TTC549 (cell line): ENCODE measurements at regions not wholly inside any gene's neighbourhood (a gene's known extent, or its start where the extent isn't known, plus 50 kb on each side); places are given as distances from the start of the nearest gene placed in this dataset.
"Not testable (repeated sequence)": the region's sequence is repeated elsewhere in the genome, so short reads cannot be mapped to it uniquely, and the experiment has no call there.

Experiments
- FAIRE-seq: peaks from 2 replicates; lab custom pipeline; 2012; peaks lifted over from hg19 to GRCh38; lab: Jason Lieb, UNC

GRCh38 chr16:65722429-65722828 lies 600.6 kb upstream of the CDH11 start:
- FAIRE-seq, result no peak

GRCh38 chr16:65717846-65718245 lies 596.0 kb upstream of the CDH11 start:
- FAIRE-seq, result no peak

GRCh38 chr16:65716737-65717700 lies 595.2 kb upstream of the CDH11 start:
- FAIRE-seq, result no peak

GRCh38 chr16:65713181-65713808 lies 591.4 kb upstream of the CDH11 start:
- no peak for FAIRE-seq

GRCh38 chr16:65710107-65710506 lies 588.2 kb upstream of the CDH11 start:
- FAIRE-seq, result no peak

GRCh38 chr16:65704866-65705265 lies 583.0 kb upstream of the CDH11 start:
- FAIRE-seq, result no peak

GRCh38 chr16:65702707-65703402 lies 581.0 kb upstream of the CDH11 start:
- FAIRE-seq, result no peak

- FAIRE-seq, result no peak
Observed at GRCh38 chr16:65700596-65700995, 578.7 kb upstream of the CDH11 start.

GRCh38 chr16:65698791-65699321 lies 577.0 kb upstream of the CDH11 start:
- no peak for FAIRE-seq

GRCh38 chr16:65697521-65697920 lies 575.7 kb upstream of the CDH11 start:
- FAIRE-seq, result no peak

- FAIRE-seq, result no peak
Observed at GRCh38 chr16:65697065-65697464, 575.2 kb upstream of the CDH11 start.

GRCh38 chr16:65691846-65692245 lies 570.0 kb upstream of the CDH11 start:
- not testable (repeated sequence) for FAIRE-seq

- no peak for FAIRE-seq
Observed at GRCh38 chr16:65689726-65690125, 567.9 kb upstream of the CDH11 start.

GRCh38 chr16:65688301-65688700 lies 566.4 kb upstream of the CDH11 start:
- FAIRE-seq, result no peak

GRCh38 chr16:65684230-65684629 lies 562.4 kb upstream of the CDH11 start:
- FAIRE-seq, result no peak

- FAIRE-seq, result no peak
Observed at GRCh38 chr16:65681406-65681805, 559.5 kb upstream of the CDH11 start.

GRCh38 chr16:65679785-65680184 lies 557.9 kb upstream of the CDH11 start:
- FAIRE-seq, result no peak

GRCh38 chr16:65675161-65675560 lies 553.3 kb upstream of the CDH11 start:
- FAIRE-seq, result no peak

GRCh38 chr16:65672960-65673359 lies 551.1 kb upstream of the CDH11 start:
- no peak for FAIRE-seq

GRCh38 chr16:65671071-65671470 lies 549.2 kb upstream of the CDH11 start:
- FAIRE-seq, result no peak

- FAIRE-seq, result no peak
Observed at GRCh38 chr16:65668064-65668595, 546.3 kb upstream of the CDH11 start.

- no peak for FAIRE-seq
Observed at GRCh38 chr16:65667011-65667578, 545.2 kb upstream of the CDH11 start.
